GM21786 (cell line): ENCODE measurements at regions not wholly inside any gene's neighbourhood (a gene's known extent, or its start where the extent isn't known, plus 50 kb on each side); places are given as distances from the start of the nearest gene placed in this dataset.
"Not testable (repeated sequence)": the region's sequence is repeated elsewhere in the genome, so short reads cannot be mapped to it uniquely, and the experiment has no call there.

Experiments
- ATAC-seq: cut with Tn5 transposase; IDR thresholded peaks from one replicate; pipeline ENCODE4 v1.9.1; 2021; ENCODE audit not compliant: unreplicated experiment

GRCh38 chr21:6428498-6429092 lies 4092.8 kb upstream of the TPTE start:
- ATAC-seq, result not testable (repeated sequence)

- not testable (repeated sequence) for ATAC-seq
These were observed 4091.5 kb upstream of the TPTE start for GRCh38 chr21:6429924-6430323.

GRCh38 chr21:6433149-6433548 lies 4088.2 kb upstream of the TPTE start:
- not testable (repeated sequence) for ATAC-seq

- not testable (repeated sequence) for ATAC-seq
These were observed 4085.2 kb upstream of the TPTE start for GRCh38 chr21:6436205-6436604.

- not testable (repeated sequence) for ATAC-seq
These were observed 4084.2 kb upstream of the TPTE start for GRCh38 chr21:6436971-6437833.

GRCh38 chr21:6437834-6438187 lies 4083.6 kb upstream of the TPTE start:
- ATAC-seq, result not testable (repeated sequence)

GRCh38 chr21:6439058-6439457 lies 4082.3 kb upstream of the TPTE start:
- ATAC-seq, result not testable (repeated sequence)

GRCh38 chr21:6454648-6455340 lies 4066.6 kb upstream of the TPTE start:
- not testable (repeated sequence) for ATAC-seq

GRCh38 chr21:6456011-6456661 lies 4065.2 kb upstream of the TPTE start:
- ATAC-seq, result not testable (repeated sequence)

GRCh38 chr21:6459761-6460160 lies 4061.6 kb upstream of the TPTE start:
- ATAC-seq, result not testable (repeated sequence)

GRCh38 chr21:6461358-6461757 lies 4060.0 kb upstream of the TPTE start:
- ATAC-seq, result not testable (repeated sequence)

- ATAC-seq, result not testable (repeated sequence)
These were observed 4057.0 kb upstream of the TPTE start for GRCh38 chr21:6464419-6464818.

- ATAC-seq, result not testable (repeated sequence)
These were observed 4055.2 kb upstream of the TPTE start for GRCh38 chr21:6466081-6466698.

GRCh38 chr21:6466707-6467106 lies 4054.7 kb upstream of the TPTE start:
- not testable (repeated sequence) for ATAC-seq

- not testable (repeated sequence) for ATAC-seq
These were observed 4054.1 kb upstream of the TPTE start for GRCh38 chr21:6467189-6467774.

- not testable (repeated sequence) for ATAC-seq
These were observed 4053.5 kb upstream of the TPTE start for GRCh38 chr21:6467907-6468306.

- not testable (repeated sequence) for ATAC-seq
These were observed 4053.0 kb upstream of the TPTE start for GRCh38 chr21:6468331-6468860.

- not testable (repeated sequence) for ATAC-seq
These were observed 4047.0 kb upstream of the TPTE start for GRCh38 chr21:6474250-6474968.

- ATAC-seq, result not testable (repeated sequence)
These were observed 4040.3 kb upstream of the TPTE start for GRCh38 chr21:6481116-6481515.
